ENCODE measurements at regions not wholly inside any gene's neighbourhood (a gene's known extent, or its start where the extent isn't known, plus 50 kb on each side); places are given as distances from the start of the nearest gene placed in this dataset.
"Not testable (repeated sequence)": the region's sequence is repeated elsewhere in the genome, so short reads cannot be mapped to it uniquely, and the experiment has no call there.

DNA sequence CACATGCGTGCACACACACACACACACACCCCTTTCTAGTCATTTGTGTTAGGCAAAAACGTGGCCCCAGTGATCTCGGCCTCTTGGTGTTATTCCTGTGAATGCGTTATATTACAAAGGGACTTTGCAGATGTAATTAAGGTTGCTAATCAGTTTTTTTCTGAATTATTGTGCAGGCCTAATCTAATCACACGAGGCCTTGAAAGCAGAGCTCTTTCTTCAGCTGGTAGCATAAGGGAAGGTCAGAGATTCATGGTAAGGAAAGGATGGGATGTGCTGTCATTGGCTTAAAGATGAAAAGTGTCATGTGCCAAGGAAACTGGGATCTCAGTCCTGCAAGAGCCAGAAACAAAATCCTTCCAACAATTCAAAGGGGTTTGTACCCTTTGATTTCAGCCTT, 113.4 kb upstream of the ELAC2 start:
- FAIRE-seq, result no peak

DNA sequence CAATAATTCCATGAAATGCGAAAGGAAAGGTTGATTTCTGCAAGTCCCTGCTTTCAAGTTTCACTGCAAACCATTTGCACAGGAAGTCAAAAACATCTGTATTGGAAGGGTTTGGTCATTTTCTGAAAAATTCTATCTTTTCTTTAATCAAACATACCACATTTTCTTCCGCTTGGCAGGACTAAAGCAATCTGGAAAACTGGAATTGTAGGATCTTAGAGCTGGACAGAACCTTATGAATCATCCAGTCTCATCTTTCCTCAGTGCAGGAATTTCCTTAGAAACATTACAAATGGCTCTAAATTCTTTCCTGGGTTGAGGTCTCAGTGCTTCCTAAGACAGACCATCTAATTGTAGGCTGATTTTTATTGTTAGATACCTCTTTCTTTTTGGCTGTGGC, 111.5 kb upstream of the ELAC2 start:
- no peak for FAIRE-seq

DNA sequence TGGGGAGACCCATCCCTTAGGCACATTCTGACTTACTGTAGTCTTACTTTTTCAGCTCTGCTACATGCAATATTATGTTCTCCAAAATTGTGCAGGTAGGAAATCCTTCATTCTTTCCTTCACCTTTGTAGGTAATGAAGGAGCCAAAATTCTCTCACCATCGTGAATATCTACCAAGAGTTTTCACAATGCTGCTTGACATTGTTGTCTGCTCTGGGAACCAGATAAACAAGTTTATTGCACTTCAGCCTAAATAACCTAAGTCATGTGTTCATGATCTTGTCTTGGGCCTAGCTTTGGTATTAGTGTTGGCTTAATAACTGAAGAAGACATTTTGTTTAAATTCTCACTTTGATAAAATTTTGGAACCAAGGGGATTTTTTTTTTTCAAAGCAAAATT, 110.8 kb upstream of the ELAC2 start:
- FAIRE-seq, result no peak

DNA sequence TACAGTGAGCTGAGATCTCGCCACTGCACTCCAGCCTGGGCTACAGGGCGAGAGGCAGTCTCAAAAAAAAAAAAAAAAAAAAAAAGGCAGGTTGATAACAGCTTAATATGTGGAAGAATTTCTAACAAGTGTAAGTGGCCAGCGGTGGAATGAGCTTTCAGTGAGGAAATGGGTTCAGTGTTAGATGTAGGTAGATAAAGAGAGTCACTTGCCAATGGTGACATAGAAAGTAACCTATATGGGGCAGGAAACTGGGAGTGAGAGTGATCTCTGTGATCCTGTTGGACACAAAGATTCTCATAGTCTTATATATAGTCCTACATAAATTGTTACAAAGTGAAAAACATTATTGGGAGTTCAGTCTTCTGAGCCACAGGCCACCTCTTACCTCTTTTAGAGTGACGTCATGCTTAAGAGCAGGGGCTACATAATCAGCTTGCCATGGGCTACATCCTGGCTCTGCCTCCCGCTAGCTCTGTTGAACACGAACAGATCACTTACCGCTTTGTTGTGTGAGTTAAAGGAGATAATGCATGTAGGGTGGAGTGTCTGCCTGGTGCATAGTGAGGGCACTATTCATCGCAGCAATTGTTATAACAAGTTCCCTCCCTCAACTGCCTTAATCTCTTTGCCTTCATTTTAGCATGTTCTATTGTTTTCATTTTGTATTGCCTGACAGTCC, 110.2 kb upstream of the ELAC2 start:
- no peak for FAIRE-seq

DNA sequence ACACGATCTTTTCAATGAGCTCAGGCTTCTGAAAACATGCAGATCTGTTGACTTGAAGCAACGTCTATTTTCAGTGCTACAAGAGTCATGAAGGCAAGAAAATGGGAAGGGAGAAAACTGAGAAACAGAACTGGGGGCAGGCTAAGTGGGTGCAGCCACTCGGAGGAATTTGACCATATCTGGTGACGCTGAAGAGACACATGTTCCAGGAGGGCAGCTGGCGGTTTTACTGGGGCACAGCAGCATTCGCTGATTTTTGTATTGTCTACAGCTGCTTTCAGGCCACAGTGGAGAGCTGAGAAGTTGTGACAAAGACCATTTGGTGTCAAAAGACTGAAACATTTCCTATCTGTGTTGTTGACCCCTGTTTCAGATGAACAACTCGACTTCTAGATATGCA, 103.0 kb upstream of the ELAC2 start:
- no peak for FAIRE-seq

DNA sequence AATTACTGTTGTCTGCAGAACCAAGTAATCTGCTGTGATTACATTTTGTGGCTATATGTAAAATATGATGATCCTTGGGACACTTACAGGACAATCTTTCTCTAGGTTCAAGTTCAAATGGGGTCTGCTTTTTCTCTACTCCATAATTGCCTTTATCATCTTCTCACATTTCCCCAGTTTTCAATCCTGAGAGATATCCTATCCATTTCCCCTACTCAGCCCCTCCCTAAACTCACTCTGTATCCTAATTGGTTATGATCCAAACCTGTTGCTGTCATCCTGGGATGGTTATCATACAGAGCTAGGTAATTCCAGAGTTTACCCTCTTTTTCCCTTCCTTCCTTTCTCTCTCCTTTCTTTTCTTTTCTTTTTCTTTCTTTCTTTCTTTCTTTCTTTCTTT, 100.5 kb upstream of the ELAC2 start:
- no peak for FAIRE-seq

DNA sequence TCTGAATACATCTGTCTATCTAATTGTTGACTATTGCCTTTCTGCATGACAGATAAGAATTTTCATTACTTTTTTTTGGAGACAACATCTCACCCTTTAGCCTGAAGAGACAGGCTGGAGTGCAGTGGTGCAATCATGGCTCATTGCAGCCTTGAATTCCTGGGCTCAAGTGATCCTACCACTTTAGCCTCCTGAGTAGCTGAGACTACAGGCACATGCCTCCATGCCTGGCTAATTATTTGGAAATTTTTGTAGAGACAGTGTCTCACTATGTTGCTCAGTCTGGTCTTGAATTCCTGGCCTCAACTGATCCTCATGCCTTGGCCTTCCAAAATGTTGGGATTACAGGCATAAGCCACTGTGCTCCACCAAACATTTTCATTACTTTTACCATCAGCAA, 99.8 kb upstream of the ELAC2 start:
- no peak for FAIRE-seq

DNA sequence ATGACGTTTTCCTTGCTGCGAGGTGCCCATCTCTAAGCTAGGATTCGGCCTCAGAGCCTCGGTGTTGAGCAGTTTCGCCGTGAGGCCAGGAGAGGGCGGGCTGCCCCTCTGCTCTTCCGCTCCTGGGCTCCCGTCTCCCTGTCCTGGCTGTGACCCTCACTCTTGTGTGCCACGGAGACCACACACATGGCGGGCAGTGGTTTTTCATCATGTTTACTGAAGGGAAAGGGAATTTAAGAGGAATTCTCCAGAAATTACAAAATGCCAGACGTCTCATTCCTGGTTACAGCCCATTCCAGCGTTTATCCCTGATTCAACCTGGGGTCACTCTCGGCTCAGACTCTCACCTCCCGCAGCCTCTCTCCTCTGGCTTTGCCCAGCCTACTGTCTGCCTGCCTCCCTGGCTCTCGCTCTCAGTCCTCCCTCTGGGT, 96.8 kb upstream of the ELAC2 start:
- FAIRE-seq, result no peak

DNA sequence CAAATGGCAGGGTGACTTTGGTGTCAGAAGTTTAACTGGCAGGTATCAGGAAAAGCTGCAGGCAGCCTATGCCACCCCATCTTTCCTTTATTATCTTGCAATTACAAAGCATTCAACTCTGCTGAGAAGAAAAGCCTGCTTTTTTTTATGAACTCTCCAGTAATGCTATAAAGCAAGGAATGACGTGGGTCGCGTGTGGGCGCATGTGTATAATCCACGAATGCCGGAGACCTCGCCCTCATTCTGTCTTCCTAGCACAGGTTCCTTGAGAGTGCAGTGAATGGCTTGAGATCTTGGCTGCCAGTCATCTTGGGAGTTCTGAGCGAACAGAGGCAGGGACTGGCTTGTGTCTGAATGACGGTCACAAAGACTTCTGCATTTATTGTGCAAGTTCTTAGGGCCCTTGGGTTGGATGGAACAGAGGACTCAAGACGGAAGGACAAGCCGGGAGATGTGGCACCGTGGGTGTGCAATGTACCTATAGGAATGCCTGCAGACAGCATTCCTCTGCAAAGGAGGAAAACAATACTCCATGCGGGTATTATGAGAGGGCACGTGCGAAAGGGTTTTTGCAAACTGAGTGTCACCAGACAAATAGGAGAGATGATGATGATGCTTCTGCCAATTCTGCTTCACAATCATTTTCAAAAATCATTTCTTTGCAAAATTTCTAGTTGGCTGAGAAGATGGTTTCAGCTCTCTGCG, 96.1 kb upstream of the ELAC2 start:
- no peak for FAIRE-seq

DNA sequence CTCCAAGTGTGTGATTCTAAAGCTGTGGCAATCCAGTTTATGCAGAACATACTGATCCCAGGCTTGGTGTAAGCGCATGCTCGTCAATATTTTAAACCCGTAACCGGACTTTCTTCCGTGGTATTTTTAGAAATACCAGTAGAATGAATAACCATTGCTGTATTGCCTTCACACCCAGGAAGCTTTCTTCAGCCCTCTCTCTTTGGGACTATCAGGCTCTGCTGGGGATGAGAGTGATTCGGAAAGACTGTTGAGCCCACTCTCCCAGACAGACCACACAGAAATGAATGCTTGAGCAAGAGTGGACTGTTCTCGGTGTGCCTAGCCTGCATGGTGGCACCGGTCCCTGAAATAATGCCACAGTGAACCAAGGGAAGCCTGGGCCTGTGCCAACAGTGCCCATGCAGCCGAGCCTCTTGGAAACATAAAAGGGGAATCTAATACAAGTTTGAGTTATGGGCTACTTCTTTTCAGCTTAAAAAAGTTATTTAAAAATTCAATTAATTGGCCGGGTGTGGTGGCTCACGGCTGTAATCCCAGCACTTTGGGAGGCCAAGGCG, 89.9 kb upstream of the ELAC2 start:
- no peak for FAIRE-seq

DNA sequence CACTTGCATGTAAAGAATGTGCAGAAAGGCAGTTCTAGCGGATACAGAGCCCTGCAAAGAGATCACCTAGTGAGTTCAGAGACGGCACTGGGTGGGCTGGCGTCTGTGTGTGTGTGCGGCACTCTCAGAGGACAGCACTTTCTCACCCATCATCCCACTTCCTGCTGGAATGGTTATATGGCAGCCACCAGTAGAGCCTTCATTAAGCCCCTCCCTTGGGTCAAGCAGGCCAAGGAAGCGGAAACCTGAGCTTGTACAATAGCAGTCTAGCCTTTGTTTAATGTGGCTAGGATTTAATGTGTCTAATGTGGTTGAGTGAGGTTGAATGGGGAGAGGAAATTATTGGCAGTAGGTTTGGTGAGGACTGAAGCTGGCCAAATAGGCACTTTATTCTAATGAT, 88.3 kb upstream of the ELAC2 start:
- no peak for FAIRE-seq

DNA sequence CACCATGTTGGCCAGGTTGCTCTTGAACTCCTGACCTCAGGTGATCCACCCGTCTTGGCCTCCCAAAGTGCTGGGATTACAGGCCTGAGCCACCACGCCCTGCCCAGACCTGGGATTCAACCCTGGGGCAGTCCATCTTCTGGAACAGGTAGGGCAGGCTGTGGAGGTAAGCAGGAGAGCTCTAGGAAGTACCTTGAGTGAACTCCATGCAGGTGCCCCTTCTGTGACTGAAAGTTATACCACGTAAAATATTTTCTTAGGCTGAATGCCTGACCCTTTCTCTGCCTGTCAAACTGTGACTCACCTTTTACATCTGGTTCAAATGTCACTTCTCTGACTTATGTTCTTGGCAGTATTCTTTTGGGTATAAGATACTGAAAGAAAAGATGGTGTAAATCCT, 86.7 kb upstream of the ELAC2 start:
- FAIRE-seq, result no peak

DNA sequence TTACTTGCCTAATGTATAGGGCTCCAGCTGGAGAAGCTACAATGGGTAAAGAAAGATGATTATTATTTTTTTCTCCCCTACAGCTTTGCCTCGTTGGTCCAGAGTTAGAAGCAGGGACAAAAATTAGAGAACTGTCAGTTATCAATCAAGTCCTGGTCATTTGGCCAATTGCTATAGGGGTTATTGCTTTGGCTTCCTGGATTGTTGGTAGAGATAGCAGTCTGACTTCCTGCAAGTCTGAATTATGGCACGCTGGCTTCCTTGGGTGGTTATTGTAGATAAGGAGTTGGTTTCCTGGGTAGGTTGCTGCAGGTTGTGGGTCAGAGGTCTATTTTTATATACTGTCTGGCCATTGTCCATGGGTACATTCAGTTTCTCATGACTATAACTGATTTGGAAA, 84.7 kb upstream of the ELAC2 start:
- FAIRE-seq, result no peak

DNA sequence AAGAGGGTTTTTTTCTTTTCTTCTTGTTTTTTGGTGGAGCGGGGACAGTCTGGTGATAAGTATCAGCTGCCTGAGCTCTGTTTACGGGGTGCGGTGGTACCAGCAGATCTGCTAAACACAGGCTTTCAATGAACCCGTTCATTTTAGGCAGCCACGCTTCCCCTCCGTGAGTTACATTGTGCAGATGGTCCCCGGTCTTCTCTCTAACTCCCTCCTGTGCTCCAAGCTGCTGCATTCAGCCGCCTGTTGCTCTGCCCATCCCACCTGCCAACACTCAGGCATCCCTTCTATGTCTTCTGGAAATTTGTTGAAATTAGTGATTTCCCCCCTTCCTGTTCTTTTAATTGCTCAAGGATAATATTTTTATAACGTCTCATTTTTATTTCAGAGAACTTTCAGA, 82.1 kb upstream of the ELAC2 start:
- no peak for FAIRE-seq

DNA sequence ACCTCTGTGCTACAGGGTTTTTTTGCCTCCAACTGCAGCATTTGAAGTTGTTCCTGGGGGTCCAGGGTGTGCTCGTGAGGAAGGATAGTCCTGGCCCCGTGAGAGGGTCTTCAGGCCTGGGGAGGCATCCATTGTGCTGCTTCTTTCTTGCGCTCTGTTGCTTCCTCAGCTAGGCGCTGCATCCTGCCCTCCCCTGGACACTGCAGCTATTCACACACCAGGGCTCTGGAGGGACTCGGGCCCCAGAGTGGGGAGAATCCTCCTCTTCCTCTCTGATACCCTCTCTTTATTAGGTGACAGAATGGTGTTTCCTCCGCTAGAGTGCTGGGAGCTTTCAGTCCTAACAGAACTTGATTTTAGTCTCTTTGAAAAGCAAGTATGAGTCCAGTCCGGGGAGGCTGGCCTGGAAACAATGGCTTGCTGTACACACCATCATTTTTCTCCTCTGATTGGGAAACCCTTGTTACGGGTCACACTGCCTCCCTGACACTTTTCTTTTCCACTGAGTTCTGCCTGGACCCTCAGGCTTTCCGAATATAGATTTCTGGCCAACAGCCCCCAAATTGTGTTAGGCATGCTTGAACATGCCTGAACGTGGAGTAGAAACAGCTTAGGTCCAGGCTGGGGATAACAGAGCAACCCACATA, 81.4 kb upstream of the ELAC2 start:
- FAIRE-seq, result no peak

DNA sequence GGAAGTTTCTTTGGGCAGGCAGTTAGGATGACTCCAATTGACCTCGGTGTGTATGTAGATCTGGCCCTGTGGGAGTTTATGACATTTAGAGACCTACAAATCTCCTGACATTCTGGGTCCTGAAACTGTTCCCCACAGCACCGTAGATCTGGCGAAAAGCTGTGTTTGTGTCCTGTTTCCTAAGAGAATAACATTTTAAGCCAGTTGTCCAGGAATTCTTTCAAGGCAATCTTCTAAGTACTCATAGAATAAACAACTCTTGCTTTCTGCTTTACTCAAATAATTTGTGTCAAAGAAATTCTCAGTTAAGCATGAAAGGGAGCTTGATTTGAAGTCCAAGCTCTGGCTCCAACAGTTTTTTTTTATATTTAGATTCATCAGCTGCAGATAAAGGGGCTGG, 78.5 kb upstream of the ELAC2 start:
- no peak for FAIRE-seq

DNA sequence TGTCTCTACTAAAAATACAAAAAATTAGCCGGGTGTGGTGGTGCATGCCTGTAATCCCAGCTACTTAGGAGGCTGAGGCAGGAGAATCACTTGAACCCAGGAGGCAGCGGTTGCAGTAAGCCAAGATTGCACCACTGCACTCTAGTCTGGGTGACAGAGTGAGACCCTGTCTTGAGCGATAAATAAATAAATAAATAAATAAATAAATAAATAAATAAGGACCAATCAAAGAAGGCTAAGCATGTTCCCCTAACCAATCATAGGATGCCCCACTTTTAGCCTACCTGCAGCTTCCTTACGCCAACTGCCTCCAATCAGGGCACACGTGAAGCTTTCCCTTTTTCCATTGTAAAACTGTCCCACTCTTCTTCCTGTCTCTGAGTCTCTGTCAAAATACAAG, 74.2 kb upstream of the ELAC2 start:
- FAIRE-seq, result not testable (repeated sequence)

DNA sequence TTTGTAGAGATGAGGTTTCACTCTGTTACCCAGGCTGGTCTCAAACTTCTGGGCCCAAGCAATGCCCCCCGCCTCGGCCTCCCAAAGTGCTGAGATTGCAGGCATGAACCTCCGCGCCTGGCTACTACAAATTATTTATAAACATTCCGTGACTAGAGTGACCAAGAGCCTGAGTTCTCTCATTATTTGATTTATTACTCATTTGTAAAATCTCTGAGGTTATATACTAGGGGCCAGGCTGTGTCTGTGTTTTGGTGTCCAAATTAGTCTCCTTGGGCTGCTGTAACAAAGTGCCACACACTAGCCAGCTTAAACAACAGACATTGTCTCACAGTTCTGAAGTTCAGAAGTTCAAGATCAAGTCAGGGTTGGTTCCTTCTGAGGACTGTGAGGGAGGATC, 70.8 kb upstream of the ELAC2 start:
- no peak for FAIRE-seq

DNA sequence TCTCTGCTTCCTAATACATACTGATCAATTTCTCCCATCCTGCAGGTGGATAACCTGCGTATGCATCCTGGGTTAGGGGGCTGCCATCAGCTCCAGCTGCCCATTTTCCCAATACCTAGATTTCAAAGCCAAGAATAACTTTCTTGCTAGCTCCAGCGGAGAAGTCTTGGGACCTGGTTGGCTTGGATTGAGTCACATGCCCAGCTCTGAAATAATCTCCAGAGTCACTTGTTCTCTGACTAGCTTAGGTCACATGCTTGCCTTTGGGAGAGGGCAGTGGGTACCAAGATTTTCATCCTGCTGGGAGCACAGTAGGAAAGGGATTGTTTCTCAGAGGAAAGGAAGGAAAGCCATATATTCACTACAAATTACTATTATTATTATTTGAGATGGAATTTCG, 70.0 kb upstream of the ELAC2 start:
- FAIRE-seq, result no peak

DNA sequence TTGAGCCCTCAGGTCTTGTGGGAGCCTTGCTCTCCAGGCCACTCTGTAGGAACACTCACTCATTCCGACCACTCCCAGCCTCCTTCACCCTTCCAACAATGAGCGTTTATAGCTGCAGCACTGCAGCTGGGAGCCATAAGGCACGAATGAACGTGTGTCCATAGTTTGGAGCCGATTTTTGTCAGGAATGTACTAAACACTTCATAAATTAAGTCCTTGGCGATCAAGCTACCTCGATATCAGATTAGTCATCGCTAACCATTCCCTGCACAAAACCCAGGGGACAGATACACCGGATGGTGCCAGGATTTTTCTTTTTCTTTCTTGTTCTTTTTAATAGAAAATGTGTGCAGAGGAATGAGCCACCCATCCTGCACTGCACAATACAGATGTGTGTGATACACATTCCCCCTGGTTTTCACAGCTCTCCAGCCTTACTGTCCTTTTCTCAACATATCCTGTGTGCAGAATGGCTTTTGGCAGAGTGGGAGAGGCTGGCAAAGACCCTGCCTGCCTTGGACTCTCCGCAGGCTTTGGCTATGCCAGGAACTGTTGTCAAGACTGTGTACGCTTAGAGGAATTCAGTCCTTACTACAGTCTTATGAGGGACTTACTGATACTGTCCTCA, 68.4 kb upstream of the ELAC2 start:
- no peak for FAIRE-seq

DNA sequence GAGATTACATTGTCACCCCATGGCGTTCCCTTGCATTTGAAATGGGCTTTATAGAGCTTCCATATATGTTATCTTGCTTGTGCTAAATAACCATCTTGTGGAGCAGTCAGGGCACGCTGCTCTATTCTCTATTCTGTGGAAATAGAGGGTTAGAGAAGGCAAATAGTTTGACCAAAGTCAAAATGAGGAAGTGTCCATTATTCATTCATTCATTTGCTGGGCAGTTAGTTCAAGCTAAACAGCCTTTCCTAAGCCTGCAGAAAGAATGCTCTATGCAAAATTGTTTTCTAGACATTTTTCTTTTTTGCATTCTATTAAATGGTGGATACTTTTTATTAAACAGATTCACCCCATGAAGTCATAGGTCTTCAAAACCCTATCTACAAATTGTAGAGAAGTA, 67.8 kb upstream of the ELAC2 start:
- FAIRE-seq, result no peak

DNA sequence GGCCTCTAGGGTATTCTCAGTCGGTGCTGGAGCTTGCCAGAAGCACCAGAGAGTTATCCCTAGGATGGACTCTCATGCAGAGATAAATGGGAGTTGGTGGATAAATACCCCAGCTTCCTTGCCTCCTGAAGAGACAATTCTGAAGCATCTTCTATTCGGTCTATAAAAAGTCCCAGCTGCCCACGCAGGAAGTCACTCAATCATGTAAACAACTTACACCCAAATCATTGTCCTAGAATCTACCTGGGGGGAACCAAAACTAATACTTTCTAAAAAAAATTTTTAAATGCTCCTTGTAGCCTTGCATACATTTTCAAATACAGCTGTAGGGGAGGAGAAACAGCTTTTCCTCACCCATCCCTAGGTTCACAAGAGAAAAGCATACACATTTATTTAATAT, 66.6 kb upstream of the ELAC2 start:
- FAIRE-seq, result no peak

DNA sequence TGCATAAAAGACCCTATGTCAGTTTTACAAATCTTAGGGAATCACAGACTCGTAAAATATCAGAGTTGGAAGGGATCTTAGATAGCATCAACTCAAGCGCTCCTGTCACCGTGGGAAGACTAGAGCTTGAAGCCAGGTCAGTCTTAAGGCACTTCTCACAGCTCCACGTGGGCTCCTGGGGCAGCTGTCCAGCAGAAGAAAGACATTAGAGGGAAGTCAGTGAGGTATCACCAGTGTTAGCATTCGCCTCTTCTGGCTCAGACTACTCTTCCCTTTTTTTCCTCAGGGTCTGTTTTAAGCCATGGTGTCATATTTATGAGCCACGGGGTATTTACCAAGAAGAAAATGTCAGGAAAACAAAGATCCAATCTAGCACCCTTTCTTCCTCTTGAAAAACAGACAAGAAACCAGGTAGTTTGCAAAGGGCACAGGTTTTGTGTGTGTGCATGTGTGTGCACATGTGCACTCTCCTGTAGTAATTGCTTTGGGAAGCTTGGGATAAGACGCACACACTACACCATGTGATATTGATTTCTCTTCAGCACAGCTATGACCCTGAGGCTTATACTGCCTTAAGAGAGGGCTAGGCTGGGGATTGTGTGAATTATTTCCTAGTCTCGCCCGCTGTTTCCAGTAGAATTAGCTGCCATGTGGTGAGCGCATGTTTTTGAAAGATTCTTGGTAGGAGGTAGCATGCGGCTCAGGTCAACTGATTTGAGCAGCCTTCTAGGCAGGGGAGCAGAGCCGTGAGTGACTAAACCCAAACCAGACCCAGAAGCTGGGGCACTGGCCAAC, 61.0 kb upstream of the ELAC2 start:
- FAIRE-seq, result no peak

Data from A204.1 (cell line).